GM12878 (cell line): ENCODE measurements at regions not wholly inside any gene's neighbourhood (a gene's known extent, or its start where the extent isn't known, plus 50 kb on each side); places are given as distances from the start of the nearest gene placed in this dataset.

Experiments
- ESRRA ChIP-seq: IDR thresholded peaks from 2 replicates; pipeline ENCODE4 v1.6.1; 2012; ENCODE audit warnings: mild to moderate bottlenecking, low read length, improper control_type of control experiment
- RAD51 ChIP-seq: fragments of 450-650 bp; IDR thresholded peaks from 2 replicates; pipeline ENCODE4 v1.6.1; 2016; ENCODE audit warnings: moderate library complexity, mild to moderate bottlenecking, inconsistent platforms
- SP1 ChIP-seq: IDR thresholded peaks from one replicate; pipeline ENCODE4 v1.6.1; 2011; ENCODE audit warnings: low read depth, low read length

- TF ChIP-seq SP1: no peak
- no peak for TF ChIP-seq ESRRA
- no peak for TF ChIP-seq RAD51
Observed at GRCh38 chr2:31467426-31467825, 52.9 kb upstream of the XDH start.
